ENCODE measurements at regions not wholly inside any gene's neighbourhood (a gene's known extent, or its start where the extent isn't known, plus 50 kb on each side); places are given as distances from the start of the nearest gene placed in this dataset.

DNA sequence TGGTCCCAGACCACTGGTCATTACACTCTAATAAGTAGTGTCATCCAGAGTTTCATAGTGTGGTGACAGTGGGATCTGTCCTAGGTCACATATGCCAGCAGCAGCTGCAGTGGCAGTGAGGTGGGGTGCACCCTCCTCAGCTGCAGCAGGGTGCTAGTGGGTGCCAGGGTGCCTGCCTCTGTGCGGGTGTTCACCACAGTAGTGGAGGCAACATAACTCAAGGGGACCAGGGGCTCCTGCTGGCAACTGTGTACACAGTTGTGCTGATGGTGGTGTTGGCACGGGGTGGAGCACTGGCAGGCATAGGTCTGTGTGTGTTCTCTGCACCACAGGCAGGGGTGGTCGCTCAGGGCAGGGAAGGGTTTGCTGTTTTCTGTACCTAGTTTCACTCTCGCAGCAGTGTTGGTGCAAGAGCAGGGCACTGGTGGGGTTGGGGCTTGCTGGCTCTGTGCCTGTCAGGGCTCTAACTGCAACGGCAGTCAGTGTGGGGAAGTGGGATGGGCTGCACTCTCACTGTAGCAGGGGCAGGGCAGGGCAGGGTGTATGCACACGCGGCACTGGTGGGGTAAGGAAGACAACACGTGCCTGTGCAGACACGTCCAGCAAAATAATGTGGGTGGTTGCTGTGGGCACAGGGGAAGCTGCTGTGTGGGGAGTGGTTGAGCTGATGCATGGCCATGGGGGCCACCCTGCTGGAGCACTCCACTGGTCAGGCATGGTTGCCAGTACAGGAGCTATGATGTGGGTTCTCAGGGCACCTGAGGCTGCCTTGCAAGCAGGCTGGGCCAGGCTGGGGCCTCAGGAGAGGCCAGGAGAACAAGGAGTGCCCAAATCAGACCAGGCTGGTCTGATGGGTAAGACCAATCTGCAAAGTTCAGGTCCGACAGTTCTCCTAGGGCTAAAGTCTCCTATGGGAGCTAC, 226.6 kb downstream of the MEIS1 start:
- Histone ChIP-seq H3K36me3 (ENCODE audit: insufficient read depth, low read length) (no peaks in the 10 kb centered on the region), H3K79me2 (replicated peaks; ENCODE audit: insufficient read depth, low read length) (no peaks in the 10 kb centered on the region), H3K9me2 (ENCODE audit: insufficient read depth, low read length) (no peaks in the 10 kb centered on the region), H3K9ac (ENCODE audit: low read length) (no peak overlapping the region), H4K20me1 (ENCODE audit: insufficient read depth) (no peaks in the 10 kb centered on the region), H2AFZ (ENCODE audit: low read depth, low read length) (no peak overlapping the region), H3K4me2 (ENCODE audit: low read length) (no peak overlapping the region), H3K9me3 (ENCODE audit: low read length) (no peaks in the 10 kb centered on the region), H3F3A (ENCODE audit: insufficient read depth, low read length, poor library complexity, severe bottlenecking) (no peaks in the 10 kb centered on the region), H3K27ac (ENCODE audit: low read length) (no peak overlapping the region), H3K27me3 (ENCODE audit: insufficient read depth, low read depth, low read length) (no peaks in the 10 kb centered on the region), H3K4me3 (ENCODE audit: low read length) (no peak overlapping the region)
- TF ChIP-seq SMC3 (conservative IDR thresholded peaks at IDR 0.05; ENCODE audit: poor library complexity) = no peak

DNA sequence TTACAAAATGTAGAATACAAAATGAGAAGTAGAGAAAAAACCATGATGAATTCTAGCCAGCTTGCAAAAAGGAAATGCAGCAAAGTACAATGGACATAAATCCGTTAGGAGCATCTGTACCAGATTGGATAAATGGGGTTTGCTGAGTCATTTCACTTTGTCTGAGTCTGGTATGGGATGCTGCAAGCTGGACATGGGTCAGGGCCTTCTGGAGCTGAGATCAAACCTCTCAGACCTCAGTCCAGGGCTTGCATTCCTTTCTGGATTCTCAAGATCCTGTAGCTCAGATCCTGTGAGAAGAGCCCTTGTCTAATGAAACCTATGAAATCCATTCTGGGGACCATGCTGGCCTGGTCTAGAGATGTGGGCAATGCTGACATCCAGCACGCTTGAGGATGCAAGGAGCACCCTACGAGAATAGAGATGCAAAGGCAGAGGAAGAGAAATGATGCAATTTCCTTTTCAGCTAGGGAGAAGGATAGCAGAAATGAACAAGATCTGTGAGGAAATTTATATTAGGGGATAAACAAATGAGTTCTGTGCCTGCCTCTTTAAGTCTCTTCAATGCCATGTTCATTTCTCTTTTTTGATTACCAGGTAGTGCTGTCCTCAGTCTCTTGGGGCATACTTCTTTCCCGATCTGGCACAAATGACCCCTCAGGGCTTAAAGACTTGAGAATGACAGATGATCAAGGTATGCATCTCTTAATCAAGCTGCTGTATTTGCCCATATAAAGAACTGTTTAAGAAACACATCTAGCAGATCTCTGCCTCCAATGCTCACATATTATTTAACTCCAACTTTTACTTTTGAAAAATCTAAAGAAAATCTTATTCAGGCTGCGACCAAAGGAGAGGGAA, 230.4 kb downstream of the MEIS1 start:
- H3F3A ChIP-seq (ENCODE audit: insufficient read depth, low read length, poor library complexity, severe bottlenecking) = no peaks in the 10 kb centered on the region
- no peak overlapping the region for H3K4me2 ChIP-seq (ENCODE audit: low read length)
- TF ChIP-seq EZH2 (IDR thresholded peaks at IDR 0.05; ENCODE audit: borderline replicate concordance, insufficient read depth, low read length, poor library complexity, severe bottlenecking) = no peak
- TF ChIP-seq SMC3 (conservative IDR thresholded peaks at IDR 0.05; ENCODE audit: poor library complexity) = no peak
- TF ChIP-seq, protein P1, sequence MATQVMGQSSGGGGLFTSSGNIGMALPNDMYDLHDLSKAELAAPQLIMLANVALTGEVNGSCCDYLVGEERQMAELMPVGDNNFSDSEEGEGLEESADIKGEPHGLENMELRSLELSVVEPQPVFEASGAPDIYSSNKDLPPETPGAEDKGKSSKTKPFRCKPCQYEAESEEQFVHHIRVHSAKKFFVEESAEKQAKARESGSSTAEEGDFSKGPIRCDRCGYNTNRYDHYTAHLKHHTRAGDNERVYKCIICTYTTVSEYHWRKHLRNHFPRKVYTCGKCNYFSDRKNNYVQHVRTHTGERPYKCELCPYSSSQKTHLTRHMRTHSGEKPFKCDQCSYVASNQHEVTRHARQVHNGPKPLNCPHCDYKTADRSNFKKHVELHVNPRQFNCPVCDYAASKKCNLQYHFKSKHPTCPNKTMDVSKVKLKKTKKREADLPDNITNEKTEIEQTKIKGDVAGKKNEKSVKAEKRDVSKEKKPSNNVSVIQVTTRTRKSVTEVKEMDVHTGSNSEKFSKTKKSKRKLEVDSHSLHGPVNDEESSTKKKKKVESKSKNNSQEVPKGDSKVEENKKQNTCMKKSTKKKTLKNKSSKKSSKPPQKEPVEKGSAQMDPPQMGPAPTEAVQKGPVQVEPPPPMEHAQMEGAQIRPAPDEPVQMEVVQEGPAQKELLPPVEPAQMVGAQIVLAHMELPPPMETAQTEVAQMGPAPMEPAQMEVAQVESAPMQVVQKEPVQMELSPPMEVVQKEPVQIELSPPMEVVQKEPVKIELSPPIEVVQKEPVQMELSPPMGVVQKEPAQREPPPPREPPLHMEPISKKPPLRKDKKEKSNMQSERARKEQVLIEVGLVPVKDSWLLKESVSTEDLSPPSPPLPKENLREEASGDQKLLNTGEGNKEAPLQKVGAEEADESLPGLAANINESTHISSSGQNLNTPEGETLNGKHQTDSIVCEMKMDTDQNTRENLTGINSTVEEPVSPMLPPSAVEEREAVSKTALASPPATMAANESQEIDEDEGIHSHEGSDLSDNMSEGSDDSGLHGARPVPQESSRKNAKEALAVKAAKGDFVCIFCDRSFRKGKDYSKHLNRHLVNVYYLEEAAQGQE (IDR thresholded peaks at IDR 0.05; ENCODE audit: borderline replicate concordance) = no peak
- TF ChIP-seq MXI1 (conservative IDR thresholded peaks at IDR 0.05; ENCODE audit: poor library complexity, severe bottlenecking) = no peak
- no peak for TF ChIP-seq RAD21 (conservative IDR thresholded peaks at IDR 0.05)
- no peak for TF ChIP-seq POLR2AphosphoS5 (IDR thresholded peaks at IDR 0.05)
- no peak overlapping the region for H2AFZ ChIP-seq (ENCODE audit: low read depth, low read length)
- H3K27me3 ChIP-seq (ENCODE audit: insufficient read depth, low read depth, low read length) = no peaks in the 10 kb centered on the region
- no peak overlapping the region for H3K9ac ChIP-seq (ENCODE audit: low read length)
- no peak overlapping the region for H3K27ac ChIP-seq (ENCODE audit: low read length)
- no peaks in the 10 kb centered on the region for H4K20me1 ChIP-seq (ENCODE audit: insufficient read depth)
- no peaks in the 10 kb centered on the region for H3K79me2 ChIP-seq (replicated peaks; ENCODE audit: insufficient read depth, low read length)
- H3K9me2 ChIP-seq (ENCODE audit: insufficient read depth, low read length) = no peaks in the 10 kb centered on the region
- no peaks in the 10 kb centered on the region for H3K36me3 ChIP-seq (ENCODE audit: insufficient read depth, low read length)
- no peaks in the 10 kb centered on the region for H3K9me3 ChIP-seq (ENCODE audit: low read length)
- H3K4me3 ChIP-seq (ENCODE audit: low read length) = no peak overlapping the region

DNA sequence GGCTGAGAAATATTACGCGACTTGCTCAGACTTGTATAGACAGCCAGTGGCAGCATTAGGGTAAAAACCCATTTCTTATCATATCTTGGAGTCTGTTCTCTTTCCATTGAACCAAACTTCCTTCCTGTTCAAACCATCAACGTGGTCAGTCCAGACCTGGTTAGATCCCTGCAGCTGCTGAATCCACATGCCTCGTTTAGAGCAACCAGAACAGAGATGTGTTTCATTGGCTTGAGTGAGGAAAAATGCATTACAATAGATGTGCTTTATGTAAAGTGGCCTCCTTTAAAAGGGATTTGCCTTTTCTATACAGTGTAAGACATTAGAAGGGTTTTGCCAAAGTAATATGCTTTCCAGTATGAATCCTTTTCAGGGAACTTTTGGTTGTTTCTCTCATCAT, 232.4 kb downstream of the MEIS1 start:
- no peaks in the 10 kb centered on the region for H3K9me2 ChIP-seq (ENCODE audit: insufficient read depth, low read length)
- H3K4me2 ChIP-seq (ENCODE audit: low read length) = no peak overlapping the region
- no peak overlapping the region for H2AFZ ChIP-seq (ENCODE audit: low read depth, low read length)
- H3K36me3 ChIP-seq (ENCODE audit: insufficient read depth, low read length) = no peaks in the 10 kb centered on the region
- H4K20me1 ChIP-seq (ENCODE audit: insufficient read depth) = no peaks in the 10 kb centered on the region
- H3K27me3 ChIP-seq (ENCODE audit: insufficient read depth, low read depth, low read length) = no peaks in the 10 kb centered on the region
- no peak overlapping the region for H3K9ac ChIP-seq (ENCODE audit: low read length)
- H3K27ac ChIP-seq (ENCODE audit: low read length) = no peak overlapping the region
- no peaks in the 10 kb centered on the region for H3K9me3 ChIP-seq (ENCODE audit: low read length)
- no peaks in the 10 kb centered on the region for H3K79me2 ChIP-seq (replicated peaks; ENCODE audit: insufficient read depth, low read length)
- no peak for TF ChIP-seq POLR2AphosphoS5 (IDR thresholded peaks at IDR 0.05)
- no peak for TF ChIP-seq EP300 (conservative IDR thresholded peaks at IDR 0.05; ENCODE audit: poor library complexity, severe bottlenecking)
- TF ChIP-seq TAF1 (IDR thresholded peaks at IDR 0.05; ENCODE audit: low read depth) = no peak
- TF ChIP-seq, protein P2, sequence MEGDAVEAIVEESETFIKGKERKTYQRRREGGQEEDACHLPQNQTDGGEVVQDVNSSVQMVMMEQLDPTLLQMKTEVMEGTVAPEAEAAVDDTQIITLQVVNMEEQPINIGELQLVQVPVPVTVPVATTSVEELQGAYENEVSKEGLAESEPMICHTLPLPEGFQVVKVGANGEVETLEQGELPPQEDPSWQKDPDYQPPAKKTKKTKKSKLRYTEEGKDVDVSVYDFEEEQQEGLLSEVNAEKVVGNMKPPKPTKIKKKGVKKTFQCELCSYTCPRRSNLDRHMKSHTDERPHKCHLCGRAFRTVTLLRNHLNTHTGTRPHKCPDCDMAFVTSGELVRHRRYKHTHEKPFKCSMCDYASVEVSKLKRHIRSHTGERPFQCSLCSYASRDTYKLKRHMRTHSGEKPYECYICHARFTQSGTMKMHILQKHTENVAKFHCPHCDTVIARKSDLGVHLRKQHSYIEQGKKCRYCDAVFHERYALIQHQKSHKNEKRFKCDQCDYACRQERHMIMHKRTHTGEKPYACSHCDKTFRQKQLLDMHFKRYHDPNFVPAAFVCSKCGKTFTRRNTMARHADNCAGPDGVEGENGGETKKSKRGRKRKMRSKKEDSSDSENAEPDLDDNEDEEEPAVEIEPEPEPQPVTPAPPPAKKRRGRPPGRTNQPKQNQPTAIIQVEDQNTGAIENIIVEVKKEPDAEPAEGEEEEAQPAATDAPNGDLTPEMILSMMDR (IDR thresholded peaks at IDR 0.05; ENCODE audit: poor library complexity, severe bottlenecking) = no peak
- TF ChIP-seq, protein P1 (IDR thresholded peaks at IDR 0.05; ENCODE audit: borderline replicate concordance) = no peak
- no peak for TF ChIP-seq RAD21 (conservative IDR thresholded peaks at IDR 0.05)
- TF ChIP-seq MXI1 (conservative IDR thresholded peaks at IDR 0.05; ENCODE audit: poor library complexity, severe bottlenecking) = no peak
- TF ChIP-seq SMC3 (conservative IDR thresholded peaks at IDR 0.05; ENCODE audit: poor library complexity) = no peak
- no peak for TF ChIP-seq EZH2 (IDR thresholded peaks at IDR 0.05; ENCODE audit: borderline replicate concordance, insufficient read depth, low read length, poor library complexity, severe bottlenecking)
- no peaks in the 10 kb centered on the region for H3F3A ChIP-seq (ENCODE audit: insufficient read depth, low read length, poor library complexity, severe bottlenecking)
- no peak overlapping the region for H3K4me3 ChIP-seq (ENCODE audit: low read length)
